ENCODE measurements at regions not wholly inside any gene's neighbourhood (a gene's known extent, or its start where the extent isn't known, plus 50 kb on each side); places are given as distances from the start of the nearest gene placed in this dataset.
"Not testable (repeated sequence)": the region's sequence is repeated elsewhere in the genome, so short reads cannot be mapped to it uniquely, and the experiment has no call there.

DNA sequence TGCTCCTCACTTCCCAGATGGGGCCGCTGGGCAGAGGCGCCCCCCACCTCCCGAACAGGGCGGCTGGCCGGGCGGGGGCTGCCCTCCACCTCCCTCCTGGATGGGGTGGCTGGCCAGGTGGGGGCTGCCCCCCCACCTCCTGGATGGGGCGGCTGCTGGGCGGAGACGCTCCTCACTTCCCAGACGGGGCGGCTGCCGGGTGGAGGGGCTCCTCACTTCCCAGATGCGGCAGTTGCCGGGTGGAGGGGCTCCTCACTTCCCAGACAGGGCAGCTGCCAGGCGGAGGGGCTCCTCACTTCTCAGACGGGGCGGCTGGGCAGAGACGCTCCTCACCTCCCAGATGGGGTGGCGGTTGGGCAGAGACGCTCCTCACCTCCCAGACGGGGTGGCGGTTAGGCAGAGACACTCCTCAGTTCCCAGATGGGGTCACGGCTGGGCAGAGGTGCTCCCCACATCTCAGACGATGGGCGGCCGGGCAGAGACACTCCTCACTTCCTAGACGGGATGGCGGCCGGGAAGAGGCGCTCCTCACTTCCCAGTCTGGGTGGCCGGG is 428.8 kb downstream of the FGF13 start:
- DNase-seq (ENCODE audit: low read depth in 2 of 2), result not testable (repeated sequence)

DNA sequence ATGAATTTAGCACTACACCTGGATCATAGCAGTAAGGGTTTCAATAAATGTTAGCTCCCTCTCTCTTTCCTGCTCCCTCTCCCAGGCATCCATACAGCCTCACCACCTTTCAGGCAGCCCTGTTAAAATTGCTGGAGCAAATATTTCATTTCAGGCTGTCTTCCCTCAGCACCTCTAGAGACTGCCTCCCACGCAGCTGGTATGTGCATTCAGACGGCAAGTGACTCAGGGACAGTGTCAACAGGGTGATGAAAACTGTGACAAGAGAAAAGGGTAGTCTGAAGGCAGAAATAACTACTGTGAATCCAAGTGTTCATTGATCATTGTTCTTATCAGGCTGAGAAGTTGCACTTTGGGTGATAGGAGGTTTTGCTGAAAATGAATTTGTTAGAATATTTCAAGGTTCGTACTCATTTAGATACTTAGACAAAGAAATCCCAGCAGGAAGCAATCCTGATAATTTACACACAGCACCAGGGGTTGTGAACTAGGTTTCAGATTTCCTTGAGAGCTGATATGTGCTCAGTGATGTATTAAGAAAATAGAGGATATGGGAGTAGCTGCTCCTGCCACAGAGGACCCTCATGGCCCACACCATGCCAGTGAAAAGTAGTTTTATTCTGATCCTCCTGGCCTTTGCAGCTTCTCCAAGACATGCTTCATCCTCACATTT is 424.2 kb downstream of the FGF13 start:
- no peak for DNase-seq (ENCODE audit: low read depth in 2 of 2)

DNA sequence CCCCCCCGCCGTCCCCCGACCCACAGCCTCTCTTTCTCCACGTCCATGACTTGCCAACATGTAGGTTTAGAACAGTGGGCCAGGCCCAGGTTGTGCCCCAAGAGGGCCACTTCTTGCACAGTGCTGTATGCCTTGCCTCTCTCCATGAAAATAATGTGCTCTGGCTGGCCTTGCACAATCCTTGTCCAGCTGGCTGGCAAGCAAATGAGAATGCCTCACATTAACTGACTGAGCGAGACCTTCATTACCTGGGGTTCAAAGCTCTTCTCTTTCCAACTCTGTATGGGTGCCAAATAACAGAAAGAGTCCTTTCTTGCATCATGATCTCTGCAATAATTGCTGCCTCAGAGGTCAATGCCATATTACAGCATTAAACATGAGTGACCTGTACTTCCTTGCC is 416.6 kb downstream of the FGF13 start:
- no peak for DNase-seq (ENCODE audit: low read depth in 2 of 2)

DNA sequence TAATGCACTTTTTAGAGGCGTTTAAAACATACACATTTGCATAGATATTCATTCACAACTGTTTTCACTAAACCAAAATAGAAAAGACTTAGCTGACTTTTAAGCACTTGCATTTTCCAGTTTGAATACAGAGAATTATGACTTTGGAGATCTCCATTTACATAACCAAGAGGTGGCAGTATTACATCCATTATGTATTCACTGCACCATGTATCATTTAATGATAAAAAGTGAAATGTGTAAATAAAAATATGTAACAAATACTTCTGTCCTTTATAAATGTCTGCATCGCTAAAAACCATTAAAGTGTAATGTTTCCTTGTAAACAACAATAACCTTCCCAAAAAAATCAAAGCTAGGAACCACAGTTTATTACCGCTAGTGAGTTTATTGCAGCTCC is 413.2 kb downstream of the FGF13 start:
- no peak for DNase-seq (ENCODE audit: low read depth in 2 of 2)

DNA sequence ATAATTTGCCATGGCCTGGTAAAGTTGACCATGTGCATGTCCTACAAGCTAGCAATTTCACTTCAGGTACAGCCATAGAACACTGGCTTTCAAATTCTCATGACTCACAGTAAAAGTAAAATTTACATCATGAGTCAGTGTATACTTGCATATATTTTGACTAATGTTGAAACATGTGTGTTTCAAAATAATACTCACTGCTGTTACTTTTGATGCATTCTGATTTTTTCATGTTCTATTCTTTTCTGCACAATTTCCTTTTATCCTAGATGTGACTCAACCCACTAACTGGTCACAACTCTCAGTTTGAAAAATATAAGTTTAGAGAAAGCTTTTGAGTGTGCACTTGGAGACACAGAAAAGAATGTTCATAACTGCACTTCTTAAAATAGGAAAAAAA is 365.7 kb downstream of the FGF13 start:
- DNase-seq (ENCODE audit: low read depth in 2 of 2), result no peak

DNA sequence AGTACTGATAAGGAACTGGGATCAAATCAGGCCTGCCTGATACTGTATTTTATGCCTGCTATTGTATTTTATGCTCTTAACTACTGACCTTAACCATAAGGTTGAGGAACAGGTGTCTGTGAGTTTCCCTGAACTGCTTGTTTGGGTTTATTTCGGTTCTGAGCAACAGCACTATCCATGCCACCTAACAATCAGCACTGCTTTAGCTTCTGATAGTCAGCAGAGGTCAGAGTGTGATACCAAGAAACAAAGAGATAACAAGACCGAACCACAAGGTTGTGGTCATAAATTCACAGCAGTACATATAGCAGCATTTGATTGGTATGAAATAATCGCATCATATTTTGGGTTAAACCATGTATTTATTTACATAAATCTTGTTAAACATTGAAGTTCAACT is 362.2 kb downstream of the FGF13 start:
- no peak for DNase-seq (ENCODE audit: low read depth in 2 of 2)

DNA sequence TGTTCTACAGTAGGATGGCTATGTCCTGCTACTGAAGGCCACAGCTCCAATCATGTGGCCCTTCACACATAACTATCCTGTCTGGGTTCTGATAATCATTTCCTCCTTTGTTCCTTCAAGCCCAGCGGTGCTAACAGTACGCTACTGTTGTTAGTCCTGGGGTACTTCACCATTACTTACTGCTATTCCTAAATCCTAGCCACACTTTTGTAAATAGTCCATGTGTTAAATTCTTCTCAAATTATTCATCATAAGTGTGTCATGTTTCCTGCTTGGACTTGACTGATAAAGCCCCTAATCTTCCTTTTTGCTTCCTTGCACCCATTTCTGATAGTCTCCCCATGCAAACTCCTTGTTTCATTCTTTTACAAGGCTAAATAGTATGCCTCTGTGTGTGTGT is 332.6 kb downstream of the FGF13 start:
- no peak for DNase-seq (ENCODE audit: low read depth in 2 of 2)

DNA sequence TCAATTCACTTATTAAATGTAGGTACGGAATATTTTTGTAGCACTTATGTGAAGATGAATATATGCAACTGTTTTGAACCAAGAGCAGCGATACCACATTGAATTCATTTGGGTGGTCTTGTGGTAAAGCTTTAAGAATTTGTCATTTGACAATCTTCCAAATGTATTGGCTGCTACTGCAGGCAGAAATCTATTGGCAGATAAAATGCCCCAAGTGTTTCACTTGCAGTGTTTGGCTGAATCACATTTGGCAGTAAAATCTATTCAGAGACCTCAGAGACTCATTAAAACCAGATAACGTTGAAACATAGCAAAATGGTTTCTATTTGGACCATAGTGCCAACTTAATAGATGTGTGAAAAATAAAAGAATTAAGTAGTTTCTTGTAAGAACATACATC is 303.4 kb downstream of the FGF13 start:
- no peak for DNase-seq (ENCODE audit: low read depth in 2 of 2)

DNA sequence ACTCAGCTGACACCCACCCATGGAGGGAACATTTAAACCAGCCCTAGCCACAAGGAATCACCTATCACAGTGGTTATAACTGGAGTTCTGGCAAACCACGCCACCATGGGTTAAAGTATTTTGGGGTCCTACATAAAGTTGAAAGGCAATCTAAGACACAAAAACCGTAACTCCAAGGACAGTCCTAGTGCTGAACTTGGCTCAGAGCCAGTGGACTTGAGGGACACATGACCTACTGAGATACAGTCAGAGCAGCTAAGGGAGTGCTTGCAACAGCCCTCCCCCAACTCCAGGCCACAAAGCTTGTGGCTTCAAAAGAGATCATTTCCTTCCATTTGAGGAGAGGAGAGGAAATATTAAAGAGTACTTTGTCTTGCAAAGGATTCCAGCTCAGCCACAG is 300.5 kb downstream of the FGF13 start:
- no peak for DNase-seq (ENCODE audit: low read depth in 2 of 2)
